ENCODE measurements at regions not wholly inside any gene's neighbourhood (a gene's known extent, or its start where the extent isn't known, plus 50 kb on each side); places are given as distances from the start of the nearest gene placed in this dataset.

GRCh38 chrX:83419030-83419792 lies 88.9 kb upstream of the POU3F4 start:
- no peak for TF ChIP-seq EZH2 (IDR thresholded peaks at IDR 0.05; ENCODE audit: borderline replicate concordance, insufficient read depth, low read depth, low read length, poor library complexity, severe bottlenecking)
- no peak for TF ChIP-seq CTCF (IDR thresholded peaks at IDR 0.05)
